Stimulated activated CD8-positive, alpha-beta memory T cell treated with anti-CD3 and anti-CD28 coated beads, Interleukin-4, amount 100 ng/mL, for 1 hour (primary cell): ENCODE measurements at regions not wholly inside any gene's neighbourhood (a gene's known extent, or its start where the extent isn't known, plus 50 kb on each side); places are given as distances from the start of the nearest gene placed in this dataset.
"Not testable (repeated sequence)": the region's sequence is repeated elsewhere in the genome, so short reads cannot be mapped to it uniquely, and the experiment has no call there.

ENCODE experiments used
- DNase-seq, 2 donors: peaks; one replicate each; pipeline ENCODE4 v3.0.0-alpha.2; 2020; ENCODE audit warnings: low read depth in 2 of 2, low spot score in 1 of 2

- DNase-seq = no peak
Measured at GRCh38 chr14:98907271-98907670, 364.7 kb downstream of the BCL11B start.

- no peak for DNase-seq
Measured at GRCh38 chr14:98908050-98908449, 363.9 kb downstream of the BCL11B start.

DNA sequence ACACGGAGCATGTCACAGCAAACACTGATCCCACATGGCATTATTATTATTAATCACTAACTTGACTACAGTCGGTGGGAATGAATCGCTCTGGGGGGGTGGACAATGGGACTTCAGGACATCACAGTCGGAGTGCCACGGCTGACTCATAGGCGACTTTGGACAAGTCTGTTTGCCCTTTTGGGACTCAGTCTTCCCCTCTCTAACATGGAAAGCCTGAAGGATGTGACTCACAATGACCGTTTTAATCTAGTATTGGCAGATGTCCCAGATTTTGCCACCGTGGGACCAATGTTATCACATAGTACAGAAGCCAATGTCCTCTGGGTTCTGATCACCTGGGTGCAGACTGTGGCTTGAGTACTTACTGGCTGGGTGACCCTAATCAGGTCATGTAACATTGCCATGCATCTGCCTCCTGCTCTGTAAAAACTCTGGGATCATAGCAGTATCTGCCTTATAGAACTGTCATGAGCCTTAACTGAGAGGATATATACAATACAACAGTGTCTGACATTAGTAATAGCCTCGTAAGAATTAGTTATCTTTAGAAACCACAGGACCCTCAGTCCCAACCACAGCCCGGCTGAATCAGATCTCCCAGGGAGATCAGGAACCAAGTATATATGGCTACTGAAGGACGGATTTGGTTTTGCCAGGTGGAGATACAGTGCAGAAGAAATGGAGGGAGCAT is 362.6 kb downstream of the BCL11B start:
- no peak for DNase-seq

DNA sequence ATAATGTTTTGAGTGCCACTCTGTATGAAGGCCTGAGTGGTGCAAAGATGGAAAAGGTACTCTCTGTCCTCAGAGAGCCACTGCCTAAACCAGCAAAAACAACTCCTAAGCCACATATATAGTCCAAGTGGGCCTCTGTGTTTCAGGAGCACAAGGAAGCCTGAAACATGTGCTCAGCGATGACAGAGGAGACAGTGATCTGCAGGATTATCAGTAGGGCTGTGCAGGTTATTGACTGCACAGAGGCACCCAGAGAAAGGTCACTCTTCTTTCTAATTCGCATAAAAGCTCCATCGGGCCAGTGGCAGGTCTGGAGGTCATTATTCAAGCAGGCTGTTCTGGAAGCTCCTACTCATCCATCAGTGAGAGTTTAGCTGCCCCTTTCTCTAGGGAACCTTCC is 361.9 kb downstream of the BCL11B start:
- DNase-seq = no peak

GRCh38 chr14:98912655-98913054 is 359.3 kb downstream of the BCL11B start:
- no peak for DNase-seq

GRCh38 chr14:98913967-98914650 is 357.9 kb downstream of the BCL11B start:
- DNase-seq = no peak

DNA sequence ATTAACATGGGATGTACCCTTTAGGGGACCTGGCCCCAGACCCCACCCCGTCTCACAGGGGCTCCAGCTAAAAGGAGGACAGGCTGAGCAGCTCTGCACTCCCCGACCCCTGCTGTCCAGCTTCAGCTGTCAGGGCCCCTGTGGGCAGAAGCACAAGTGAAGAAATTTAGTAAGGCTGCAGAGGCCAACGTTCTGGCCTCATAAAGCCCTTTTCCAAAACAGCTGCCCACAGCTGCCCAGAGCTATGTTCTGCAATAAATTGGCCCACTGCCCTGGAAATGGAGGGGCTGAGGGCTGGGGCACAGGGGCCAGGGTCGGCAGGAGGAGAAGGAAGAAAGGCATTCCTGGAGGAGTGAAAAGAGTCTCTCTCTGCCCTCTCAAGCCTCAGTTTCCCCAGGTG is 357.1 kb downstream of the BCL11B start:
- DNase-seq = no peak

- no peak for DNase-seq
Measured at GRCh38 chr14:98915625-98916024, 356.4 kb downstream of the BCL11B start.

GRCh38 chr14:98916036-98916435 is 356.0 kb downstream of the BCL11B start:
- DNase-seq = no peak

DNA sequence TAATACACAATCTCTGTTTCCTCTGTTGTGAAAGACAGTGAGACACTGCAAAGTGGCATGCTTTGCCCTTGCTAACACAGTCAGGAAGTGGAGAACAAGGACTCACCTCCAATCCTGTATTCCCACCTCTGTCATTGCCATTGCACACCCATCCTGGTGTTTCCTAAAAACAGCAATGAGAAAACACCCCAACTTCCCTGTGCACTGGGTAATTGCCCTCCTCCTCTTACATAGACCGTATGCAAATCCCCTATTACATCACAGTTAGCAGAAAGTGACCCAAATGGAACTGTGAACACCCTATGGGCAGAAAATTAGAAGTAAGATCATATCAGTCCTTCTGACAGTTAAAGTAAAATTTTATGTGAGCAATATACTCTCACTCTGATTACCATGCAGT is 355.5 kb downstream of the BCL11B start:
- no peak for DNase-seq

DNA sequence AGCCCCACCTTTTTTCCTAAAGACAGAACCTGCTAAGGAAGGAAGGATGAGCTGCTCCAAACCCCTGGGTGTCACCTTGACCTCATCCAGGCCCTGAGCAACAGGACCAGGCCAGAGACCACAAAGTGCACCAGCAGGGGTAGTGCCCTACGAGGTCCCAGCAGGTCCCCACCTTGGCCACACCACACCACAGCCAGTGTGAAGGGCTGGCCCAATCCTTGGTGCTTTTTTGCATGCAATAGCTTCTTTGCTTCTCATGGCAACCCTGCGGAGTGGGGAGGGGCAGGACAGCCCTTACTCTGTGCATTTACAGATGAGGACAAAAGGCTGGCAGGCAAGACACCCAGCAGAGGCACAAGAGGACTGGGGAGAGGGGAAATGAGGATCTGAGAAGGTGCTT is 352.6 kb downstream of the BCL11B start:
- no peak for DNase-seq

DNA sequence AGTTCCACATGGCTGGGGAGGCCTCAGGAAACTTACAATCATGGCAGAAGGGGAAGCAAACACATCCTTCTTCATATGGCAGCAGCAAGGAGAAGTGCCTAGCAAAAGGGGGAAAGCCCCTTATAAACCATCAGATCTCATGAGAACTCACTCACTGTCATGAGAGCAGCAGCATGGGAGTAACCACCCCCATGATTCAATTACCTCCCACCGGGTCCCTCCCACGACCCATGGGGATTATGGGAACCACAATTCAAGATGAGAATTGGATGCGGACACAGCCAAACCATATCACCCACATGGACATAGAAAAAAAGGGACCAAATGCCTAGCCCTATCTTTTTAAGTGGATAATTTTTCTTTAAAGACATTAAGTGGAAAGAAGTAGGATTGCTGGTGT is 350.7 kb downstream of the BCL11B start:
- not testable (repeated sequence) for DNase-seq

DNA sequence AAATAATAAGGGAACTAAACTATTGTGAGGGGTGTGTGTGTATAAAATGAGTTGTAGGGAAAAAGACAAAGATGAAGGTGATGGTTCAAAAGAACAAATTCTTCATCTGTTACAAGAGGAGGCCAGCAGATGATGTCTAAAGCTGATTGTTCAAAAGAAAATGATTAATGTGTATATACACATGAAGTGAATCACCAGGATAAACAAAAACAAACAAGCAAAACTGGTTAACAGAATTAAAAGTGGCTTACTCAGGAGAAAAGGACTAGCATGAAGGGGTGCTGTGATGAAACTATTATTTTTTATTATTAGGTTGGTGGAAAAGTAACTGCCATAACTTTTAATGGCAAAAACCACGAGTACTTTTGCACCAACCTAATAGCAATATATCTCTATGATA is 348.4 kb downstream of the BCL11B start:
- no peak for DNase-seq

GRCh38 chr14:98924046-98924445 is 348.0 kb downstream of the BCL11B start:
- no peak for DNase-seq

DNA sequence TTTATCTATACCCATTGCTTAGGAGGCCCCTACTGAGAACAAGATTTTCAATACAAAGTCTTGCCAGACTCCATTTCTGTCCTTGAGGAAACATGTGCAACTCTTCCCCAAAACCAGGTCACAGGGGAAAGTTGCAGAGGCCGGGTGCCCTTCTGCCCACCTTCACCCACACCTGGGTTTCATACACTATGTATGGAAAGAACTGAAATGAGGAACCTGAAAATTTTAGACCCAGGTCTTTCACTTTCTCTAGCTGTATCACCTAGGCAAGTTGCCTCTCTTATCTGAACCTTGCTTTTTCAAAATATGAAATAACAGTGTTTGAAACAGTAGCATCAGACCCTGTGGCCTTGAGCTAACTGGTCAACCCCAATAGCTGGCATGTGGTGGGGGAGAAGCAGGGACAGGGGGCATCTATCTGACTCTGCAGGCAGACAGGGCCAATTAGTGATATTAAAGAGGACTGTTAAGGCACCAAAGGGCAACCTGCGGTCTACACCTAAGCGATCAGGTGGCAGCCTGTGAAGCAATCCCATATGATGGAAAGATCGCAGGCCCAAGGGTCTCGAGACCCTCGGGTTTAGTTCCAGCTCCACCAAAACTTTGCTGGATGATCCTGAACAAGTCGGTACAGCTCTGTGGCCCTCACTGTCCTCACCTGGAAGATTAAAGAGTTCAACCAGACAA is 346.5 kb downstream of the BCL11B start:
- no peak for DNase-seq

- peak; percentile 3 to 5 for DNase-seq
Measured at GRCh38 chr14:98926146-98926545, 345.9 kb downstream of the BCL11B start.

- no peak for DNase-seq
Measured at GRCh38 chr14:98926801-98927200, 345.2 kb downstream of the BCL11B start.

GRCh38 chr14:98927986-98928385 is 344.0 kb downstream of the BCL11B start:
- DNase-seq = no peak

DNA sequence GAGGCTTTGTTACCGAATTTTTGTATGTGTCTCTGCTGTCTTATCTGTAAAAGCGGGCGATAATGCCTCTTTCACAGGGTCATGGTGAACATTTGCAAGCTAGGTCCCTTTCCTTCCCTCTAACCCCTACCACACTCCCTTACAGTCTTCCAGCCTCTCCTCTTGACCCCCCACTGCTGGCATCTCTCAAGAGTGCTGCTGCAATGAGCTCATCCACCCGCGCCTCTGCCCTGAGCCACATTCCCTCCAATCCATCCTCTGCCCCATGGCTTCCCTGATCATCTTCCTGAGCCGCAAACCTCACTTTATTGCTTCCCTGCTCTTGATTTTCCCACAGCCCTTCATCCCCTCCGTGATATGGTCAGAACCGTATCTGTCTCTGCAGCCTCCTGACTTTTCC is 343.6 kb downstream of the BCL11B start:
- DNase-seq = no peak

GRCh38 chr14:98931126-98931525 is 340.9 kb downstream of the BCL11B start:
- DNase-seq = no peak

- DNase-seq = peak; percentile 28 to 47
Measured at GRCh38 chr14:98931911-98932310, 340.1 kb downstream of the BCL11B start.
